Activated CD4-positive, alpha-beta memory T cell treated with anti-CD3 and anti-CD28 coated beads for 36 hours (primary cell): ENCODE measurements at regions not wholly inside any gene's neighbourhood (a gene's known extent, or its start where the extent isn't known, plus 50 kb on each side); places are given as distances from the start of the nearest gene placed in this dataset.

Experiments
- CTCF ChIA-PET: fragments of 350-600 bp; sonication (Branson Sonifier 250); formaldehyde crosslinking; loops from one replicate; lab custom pipeline; 2021; ENCODE audit warnings: antibody characterized with exemption, inconsistent platforms; lab: Charles Lee
- POLR2A ChIA-PET: fragments of 350-600 bp; sonication (Branson Sonifier 250); formaldehyde crosslinking; loops from one replicate; lab custom pipeline; 2021; ENCODE audit warnings: antibody characterized with exemption; lab: Charles Lee
- DNase-seq: peaks from one replicate; pipeline ENCODE4 v3.0.0-alpha.2; 2020
- H3K27ac Mint-ChIP-seq: one replicate; pipeline ENCODE4 v1.8.0; 2021; ENCODE audit warnings: mixed read lengths
- H3K27me3 Mint-ChIP-seq: one replicate; pipeline ENCODE4 v1.8.0; 2021; ENCODE audit warnings: mixed read lengths
- H3K36me3 Mint-ChIP-seq: one replicate; pipeline ENCODE4 v1.8.0; 2021; ENCODE audit warnings: mixed read lengths
- H3K4me1 Mint-ChIP-seq: one replicate; pipeline ENCODE4 v1.8.0; 2021; ENCODE audit warnings: low read depth, mixed read lengths
- H3K4me3 Mint-ChIP-seq: one replicate; pipeline ENCODE4 v1.8.0; 2021; ENCODE audit warnings: mild to moderate bottlenecking, mixed read lengths
- H3K9me3 Mint-ChIP-seq: one replicate; pipeline ENCODE4 v1.8.0; 2021; ENCODE audit warnings: mixed read lengths
- intact Hi-C: fragments of 100-400 bp; cut with micrococcal nuclease; formaldehyde crosslinking; loops from one replicate; pipeline ENCODE4 v1.15.1; 2023

DNA sequence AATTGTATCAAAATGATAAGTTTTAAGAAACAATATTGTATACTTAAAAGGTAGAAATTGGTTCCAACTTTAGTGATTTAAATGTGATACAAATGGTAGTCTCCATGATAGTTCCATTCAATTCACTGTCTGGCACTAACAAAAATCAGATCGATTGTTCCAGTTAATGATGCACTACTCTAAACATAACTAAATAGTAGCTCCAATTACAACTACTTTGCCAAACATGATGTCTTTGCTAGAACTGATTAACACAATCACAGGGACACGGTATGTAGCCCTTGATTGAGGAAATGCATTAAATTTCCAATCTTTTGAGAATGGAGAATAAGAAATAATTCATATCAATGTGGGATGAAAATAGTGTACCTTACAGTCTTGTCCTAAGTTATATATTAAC is 962.4 kb upstream of the GHITM start:
- H3K27me3 Mint-ChIP-seq: no peaks in the 10 kb centered on the region
- H3K36me3 Mint-ChIP-seq: no peaks in the 10 kb centered on the region
- H3K4me3 Mint-ChIP-seq: no peak overlapping the region
- POLR2A ChIA-PET: no interaction called here
- CTCF ChIA-PET: no interaction called here
- DNase-seq: no peak
- H3K4me1 Mint-ChIP-seq: no peaks in the 10 kb centered on the region
- H3K9me3 Mint-ChIP-seq: peaks cover 4% of the 10 kb centered on the region
- intact Hi-C loops: no loop called here
- no peak overlapping the region for H3K27ac Mint-ChIP-seq

DNA sequence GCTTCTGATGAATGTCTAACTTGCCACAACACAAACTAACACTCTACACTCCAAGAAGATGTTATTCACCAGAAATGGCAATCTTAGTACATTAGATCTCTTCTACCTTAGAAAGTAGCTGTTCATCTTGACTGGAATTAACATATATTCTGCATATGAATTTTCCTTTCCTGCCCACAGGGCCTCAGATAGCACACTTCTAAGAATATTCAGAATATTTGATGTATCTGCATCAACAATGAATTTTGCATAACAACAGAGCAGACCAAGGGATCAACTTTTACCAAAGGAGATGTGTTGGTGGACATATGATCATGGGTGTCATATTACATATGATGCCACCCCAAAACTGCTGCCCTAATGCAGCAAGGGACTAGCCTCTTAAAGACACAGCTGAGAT is 960.8 kb upstream of the GHITM start:
- DNase-seq: no peak
- H3K27me3 Mint-ChIP-seq: no peaks in the 10 kb centered on the region
- intact Hi-C loops: no loop called here
- POLR2A ChIA-PET: no interaction called here
- H3K36me3 Mint-ChIP-seq: no peaks in the 10 kb centered on the region
- no peak overlapping the region for H3K27ac Mint-ChIP-seq
- peaks cover 4% of the 10 kb centered on the region for H3K9me3 Mint-ChIP-seq
- H3K4me3 Mint-ChIP-seq: no peak overlapping the region
- H3K4me1 Mint-ChIP-seq: no peaks in the 10 kb centered on the region
- CTCF ChIA-PET: no interaction called here

DNA sequence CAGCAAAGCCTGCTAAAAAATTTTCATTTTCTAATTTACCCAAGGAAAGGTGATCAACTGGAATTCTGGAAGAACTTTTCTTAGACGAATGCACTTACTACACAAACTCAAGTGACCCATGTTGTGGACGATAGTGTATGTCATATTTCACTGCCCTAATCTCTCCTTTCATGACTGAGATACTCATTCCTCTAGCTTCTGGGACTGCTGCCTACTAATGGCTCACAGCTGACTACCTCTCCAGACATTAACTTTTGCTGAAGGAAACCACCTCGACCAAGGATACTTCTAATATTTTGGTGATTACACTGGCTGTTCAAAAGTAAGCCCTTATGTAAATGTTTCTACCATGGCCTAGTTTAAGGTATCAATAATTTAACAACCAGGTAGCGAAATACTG is 959.9 kb upstream of the GHITM start:
- CTCF ChIA-PET: no interaction called here
- H3K27ac Mint-ChIP-seq: no peak overlapping the region
- no peaks in the 10 kb centered on the region for H3K4me1 Mint-ChIP-seq
- POLR2A ChIA-PET: no interaction called here
- H3K4me3 Mint-ChIP-seq: no peak overlapping the region
- no peaks in the 10 kb centered on the region for H3K36me3 Mint-ChIP-seq
- peaks cover 4% of the 10 kb centered on the region for H3K9me3 Mint-ChIP-seq
- no peak for DNase-seq
- intact Hi-C loops: no loop called here
- H3K27me3 Mint-ChIP-seq: no peaks in the 10 kb centered on the region

DNA sequence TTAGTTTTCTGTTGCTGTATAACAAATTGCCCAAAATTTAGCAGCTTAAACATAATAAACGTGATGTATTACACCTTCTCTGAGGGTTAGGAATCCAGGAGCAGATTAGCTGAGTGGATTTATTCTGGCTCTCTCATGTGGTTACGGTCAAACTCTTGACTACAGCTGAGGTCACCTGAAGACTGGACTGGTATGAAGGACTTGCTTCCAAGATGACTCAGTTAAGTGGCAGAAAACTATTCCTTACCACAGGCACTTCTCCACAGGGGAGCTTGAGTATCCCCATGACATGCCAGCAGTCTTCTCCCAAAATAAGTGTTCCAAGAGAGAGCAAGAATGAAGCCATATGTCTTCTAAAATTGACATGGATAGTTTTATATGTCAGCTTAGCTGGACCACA is 957.2 kb upstream of the GHITM start:
- ChIA-PET POLR2A (no interaction called here), CTCF (no interaction called here)
- H3K27me3 Mint-ChIP-seq: no peaks in the 10 kb centered on the region
- no peaks in the 10 kb centered on the region for H3K4me1 Mint-ChIP-seq
- no peak overlapping the region for H3K27ac Mint-ChIP-seq
- peaks cover 4% of the 10 kb centered on the region for H3K9me3 Mint-ChIP-seq
- no peaks in the 10 kb centered on the region for H3K36me3 Mint-ChIP-seq
- H3K4me3 Mint-ChIP-seq: no peak overlapping the region
- intact Hi-C loops: no loop called here
- DNase-seq: no peak

DNA sequence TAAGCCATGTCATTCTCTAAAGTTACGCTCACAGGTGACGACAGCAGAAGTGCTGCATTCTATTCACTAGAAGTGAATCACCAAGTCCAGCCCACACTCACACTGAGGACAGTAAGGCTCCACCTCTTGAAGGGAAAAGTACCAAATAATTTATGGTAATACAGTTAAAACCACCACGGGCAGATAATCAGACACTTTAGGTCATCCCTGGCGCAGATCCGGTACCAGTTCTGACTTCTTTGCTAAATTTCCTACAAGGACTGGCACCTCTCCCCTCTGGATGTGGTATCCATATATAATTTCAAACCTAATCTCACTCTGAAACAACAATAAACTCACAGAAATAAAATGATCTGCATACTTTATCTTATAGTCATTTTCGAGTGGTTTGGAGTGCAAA is 954.7 kb upstream of the GHITM start:
- intact Hi-C loops: no loop called here
- no peak for DNase-seq
- Mint-ChIP-seq H3K9me3 (peaks cover 3% of the 10 kb centered on the region), H3K4me3 (no peak overlapping the region), H3K4me1 (no peaks in the 10 kb centered on the region), H3K27ac (no peak overlapping the region), H3K36me3 (no peaks in the 10 kb centered on the region), H3K27me3 (no peaks in the 10 kb centered on the region)
- ChIA-PET CTCF (no interaction called here), POLR2A (no interaction called here)

DNA sequence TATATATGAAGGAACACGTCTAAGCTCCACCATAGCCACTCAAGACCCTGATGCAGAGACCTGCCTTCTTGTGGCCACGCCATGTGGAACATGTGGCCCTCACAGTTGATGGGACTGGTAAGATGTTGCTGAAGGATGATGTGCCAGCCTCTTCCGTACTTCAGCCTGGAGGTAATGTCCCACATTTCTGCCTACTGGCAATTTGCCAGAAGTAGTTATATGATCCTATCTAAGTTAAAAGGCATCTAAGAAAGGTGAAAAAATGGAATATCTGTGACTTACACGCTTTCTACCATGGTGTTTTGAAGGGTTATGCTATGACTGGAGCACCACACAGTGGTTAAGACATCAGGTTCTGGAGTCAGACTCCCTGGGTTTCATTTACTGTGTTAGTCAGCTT is 948.7 kb upstream of the GHITM start:
- ChIA-PET CTCF (no interaction called here), POLR2A (no interaction called here)
- Mint-ChIP-seq H3K4me3 (no peak overlapping the region), H3K9me3 (peaks cover 3% of the 10 kb centered on the region), H3K4me1 (no peaks in the 10 kb centered on the region), H3K36me3 (no peaks in the 10 kb centered on the region), H3K27ac (no peak overlapping the region), H3K27me3 (no peaks in the 10 kb centered on the region)
- intact Hi-C loops: no loop called here
- no peak for DNase-seq

DNA sequence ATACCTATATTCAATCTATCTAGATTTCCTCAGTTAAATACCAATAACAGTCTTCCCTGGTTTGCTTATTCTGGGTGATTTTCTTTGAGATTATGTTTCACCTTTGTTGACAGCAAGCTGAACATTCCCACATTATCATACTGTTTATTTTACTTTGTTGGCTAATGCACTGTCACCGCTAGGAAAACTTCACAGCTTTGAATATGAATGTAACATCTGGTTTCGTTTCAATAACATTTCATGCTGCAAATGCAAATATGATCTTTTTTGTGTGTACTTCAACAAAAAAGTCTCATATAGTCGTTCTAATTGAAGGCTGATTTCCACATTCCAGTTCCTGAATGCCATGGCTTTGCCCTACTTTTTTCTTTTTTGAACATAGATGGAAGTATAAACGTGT is 946.3 kb upstream of the GHITM start:
- intact Hi-C loops: no loop called here
- Mint-ChIP-seq H3K9me3 (no peaks in the 10 kb centered on the region), H3K36me3 (no peaks in the 10 kb centered on the region), H3K4me1 (no peaks in the 10 kb centered on the region), H3K4me3 (no peak overlapping the region), H3K27ac (no peak overlapping the region), H3K27me3 (no peaks in the 10 kb centered on the region)
- ChIA-PET CTCF (no interaction called here), POLR2A (no interaction called here)
- DNase-seq: no peak

DNA sequence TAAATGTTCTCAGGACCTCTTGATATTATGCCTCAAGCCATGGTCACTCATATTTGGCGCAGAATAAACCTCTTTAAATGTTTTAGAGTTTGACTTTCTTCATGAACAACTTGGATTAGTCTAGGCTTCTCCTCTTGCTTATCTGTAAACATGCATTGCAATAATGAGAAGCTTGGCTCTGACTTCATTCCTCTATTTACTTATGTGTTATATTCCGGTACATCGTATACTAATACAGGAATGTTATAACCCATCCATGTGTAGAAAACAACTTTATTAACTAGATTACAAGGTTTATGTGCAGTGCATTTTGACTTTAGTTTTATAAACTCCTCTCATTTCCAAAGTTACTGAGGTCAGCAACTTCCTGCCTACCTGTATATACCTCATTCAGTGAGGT is 944.3 kb upstream of the GHITM start:
- POLR2A ChIA-PET: no interaction called here
- no peaks in the 10 kb centered on the region for H3K4me1 Mint-ChIP-seq
- CTCF ChIA-PET: no interaction called here

DNA sequence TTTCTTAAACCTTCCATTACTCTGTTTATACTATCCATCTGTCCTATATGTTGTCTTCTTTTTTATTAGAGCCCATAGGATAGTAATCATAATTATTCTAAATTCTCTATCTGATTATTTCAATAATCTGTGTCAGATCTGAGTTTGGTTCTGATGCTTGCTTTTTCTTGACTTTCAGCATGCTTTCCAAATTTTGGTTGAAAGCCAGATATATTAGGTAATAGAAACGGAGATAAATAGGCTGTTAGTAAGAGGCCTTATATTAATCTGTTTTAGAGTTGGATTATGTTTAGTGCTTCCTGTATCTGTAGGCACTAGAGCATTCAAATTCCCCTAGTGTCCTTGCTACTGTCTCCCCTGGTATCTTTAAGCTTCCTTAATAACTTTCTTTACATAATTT is 939.9 kb upstream of the GHITM start:
- DNase-seq: no peak
- Mint-ChIP-seq H3K27me3 (no peaks in the 10 kb centered on the region), H3K4me3 (no peak overlapping the region), H3K36me3 (no peaks in the 10 kb centered on the region), H3K9me3 (peaks cover 5% of the 10 kb centered on the region), H3K4me1 (no peaks in the 10 kb centered on the region), H3K27ac (no peak overlapping the region)
- ChIA-PET POLR2A (no interaction called here), CTCF (no interaction called here)
- intact Hi-C loops: no loop called here

More for the DNA sequence above, 944.3 kb upstream of the GHITM start:
- H3K27me3 Mint-ChIP-seq: no peaks in the 10 kb centered on the region
- H3K9me3 Mint-ChIP-seq: no peaks in the 10 kb centered on the region
- intact Hi-C loops: no loop called here
- DNase-seq: no peak
- no peak overlapping the region for H3K4me3 Mint-ChIP-seq
- H3K36me3 Mint-ChIP-seq: no peaks in the 10 kb centered on the region
- no peak overlapping the region for H3K27ac Mint-ChIP-seq

DNA sequence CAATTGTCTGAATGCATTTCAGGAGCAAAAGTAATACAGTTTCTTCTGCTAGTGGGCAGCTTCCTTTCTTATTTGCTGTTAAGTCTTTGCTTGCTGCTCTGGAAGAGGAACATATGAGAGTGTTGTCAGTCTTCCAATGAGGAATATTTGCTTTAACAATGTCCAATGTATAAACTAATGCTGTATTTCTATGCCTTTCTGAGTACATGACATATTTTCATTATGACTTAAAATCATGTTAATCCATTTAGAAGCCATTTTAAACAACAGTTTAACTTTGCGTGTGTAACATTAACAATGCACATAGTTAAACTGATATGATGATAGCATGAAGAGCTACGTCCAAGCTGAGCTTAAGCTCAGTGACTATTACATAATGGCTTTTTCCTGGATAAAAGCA is 933.4 kb upstream of the GHITM start:
- Mint-ChIP-seq H3K36me3 (no peaks in the 10 kb centered on the region), H3K9me3 (peaks cover 5% of the 10 kb centered on the region), H3K4me3 (no peak overlapping the region), H3K27ac (no peak overlapping the region), H3K4me1 (no peaks in the 10 kb centered on the region), H3K27me3 (no peaks in the 10 kb centered on the region)
- CTCF ChIA-PET: no interaction called here
- intact Hi-C loops: no loop called here
- POLR2A ChIA-PET: no interaction called here
- no peak for DNase-seq

DNA sequence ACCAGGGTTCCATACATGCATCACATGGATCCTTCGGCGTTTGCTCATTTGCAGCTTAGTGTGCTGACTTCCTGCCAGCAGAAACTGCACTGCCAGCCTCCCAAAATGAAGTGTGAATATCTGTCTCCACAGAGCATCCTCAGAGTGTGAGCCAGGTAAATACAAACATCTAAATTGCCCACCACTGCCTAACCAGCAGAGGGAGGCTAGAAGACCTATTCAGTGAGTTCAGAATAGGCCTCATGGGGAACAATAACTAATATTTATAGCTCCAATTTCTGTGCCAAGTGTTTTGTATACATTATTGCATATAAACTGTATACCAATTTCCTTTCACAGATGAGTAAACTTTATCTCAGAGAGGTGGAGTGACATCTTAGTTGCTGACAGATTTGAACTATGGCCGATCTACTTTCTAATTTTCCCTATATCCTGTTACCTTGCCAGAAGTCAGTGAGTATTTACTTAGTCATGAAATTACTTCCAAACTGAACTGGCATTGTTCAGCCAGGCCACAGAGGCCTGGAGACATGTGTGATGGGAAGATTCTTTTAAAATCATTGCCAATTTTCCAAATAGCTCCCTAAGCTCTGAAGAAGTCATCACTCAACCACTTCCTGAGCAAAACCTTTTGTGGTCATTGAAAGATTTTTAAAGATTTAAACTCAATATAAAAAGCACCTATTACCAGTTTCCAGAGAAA is 926.5 kb upstream of the GHITM start:
- H3K9me3 Mint-ChIP-seq: peaks cover 5% of the 10 kb centered on the region
- no peaks in the 10 kb centered on the region for H3K4me1 Mint-ChIP-seq
- ChIA-PET POLR2A (no interaction called here), CTCF (no interaction called here)
- H3K27ac Mint-ChIP-seq: no peak overlapping the region
- intact Hi-C loops: no loop called here
- no peaks in the 10 kb centered on the region for H3K36me3 Mint-ChIP-seq
- no peak overlapping the region for H3K4me3 Mint-ChIP-seq
- DNase-seq: no peak
- H3K27me3 Mint-ChIP-seq: no peaks in the 10 kb centered on the region

DNA sequence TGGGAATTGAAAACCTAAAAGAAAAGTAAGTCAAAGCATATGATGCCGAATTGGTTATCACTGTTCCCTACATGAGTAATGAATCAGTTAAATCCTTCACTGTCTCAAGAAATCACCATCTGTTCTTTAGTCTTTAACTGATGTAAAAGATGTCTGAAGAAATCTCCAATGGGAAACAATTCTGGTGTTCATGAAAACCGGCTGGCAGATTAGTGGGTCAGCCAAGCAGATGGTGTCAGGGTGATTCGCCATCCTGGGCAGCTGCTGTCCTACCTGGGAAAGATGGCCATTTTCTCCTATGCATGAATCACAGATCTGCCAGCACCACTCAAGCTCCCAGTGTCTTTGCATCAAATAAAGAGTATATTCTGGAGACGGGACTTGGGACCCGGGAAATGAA is 925.2 kb upstream of the GHITM start:
- H3K27me3 Mint-ChIP-seq: no peaks in the 10 kb centered on the region
- H3K27ac Mint-ChIP-seq: no peak overlapping the region
- H3K4me3 Mint-ChIP-seq: no peak overlapping the region
- POLR2A ChIA-PET: no interaction called here
- CTCF ChIA-PET: no interaction called here
- no peak for DNase-seq
- no peaks in the 10 kb centered on the region for H3K4me1 Mint-ChIP-seq
- H3K9me3 Mint-ChIP-seq: peaks cover 5% of the 10 kb centered on the region
- intact Hi-C loops: no loop called here
- H3K36me3 Mint-ChIP-seq: no peaks in the 10 kb centered on the region

DNA sequence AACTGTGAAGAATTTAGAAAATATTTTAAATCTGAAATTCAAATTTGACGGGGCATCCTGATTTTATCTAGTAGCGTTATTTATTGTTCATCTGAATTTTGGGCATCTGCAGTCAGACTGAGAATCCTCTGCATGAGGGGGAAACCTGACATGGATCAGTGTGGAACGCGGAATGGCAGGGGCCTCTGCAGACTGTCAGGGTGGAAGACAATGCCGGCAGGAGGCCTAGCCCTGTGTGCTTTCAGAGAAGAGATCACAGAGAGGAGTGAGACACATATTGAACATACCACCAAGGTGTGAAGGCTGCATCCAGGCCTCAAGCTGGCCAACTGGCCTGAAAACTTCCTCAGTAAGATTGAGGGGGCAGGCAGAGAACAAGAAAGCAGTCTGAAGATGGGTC is 921.1 kb upstream of the GHITM start:
- CTCF ChIA-PET: no interaction called here
- intact Hi-C loops: no loop called here
- POLR2A ChIA-PET: no interaction called here
- no peak for DNase-seq
- H3K27ac Mint-ChIP-seq: no peak overlapping the region
- H3K4me3 Mint-ChIP-seq: no peak overlapping the region
- no peaks in the 10 kb centered on the region for H3K36me3 Mint-ChIP-seq
- H3K27me3 Mint-ChIP-seq: no peaks in the 10 kb centered on the region
- H3K4me1 Mint-ChIP-seq: no peaks in the 10 kb centered on the region
- H3K9me3 Mint-ChIP-seq: peaks cover 2% of the 10 kb centered on the region
